Neural cell (in vitro differentiated cells): ENCODE measurements at regions not wholly inside any gene's neighbourhood (a gene's known extent, or its start where the extent isn't known, plus 50 kb on each side); places are given as distances from the start of the nearest gene placed in this dataset.

ENCODE experiments used
- H2AFZ ChIP-seq: fragments of 200-600, 300-800 bp; sonication (generic), shearing (Covaris generic); 2 replicates; pipeline ENCODE4 v1.6.0; 2014; ENCODE audit warnings: low read depth, mild to moderate bottlenecking, antibody characterized with exemption, low read length, moderate library complexity
- H3F3A ChIP-seq: fragments of 200-600 bp; shearing (Covaris generic); 2 replicates; pipeline ENCODE4 v1.6.1; 2016; ENCODE audit warnings: mild to moderate bottlenecking, moderate library complexity, mixed read lengths, antibody characterized with exemption, low read length; ENCODE audit not compliant: insufficient read depth, poor library complexity, severe bottlenecking
- H3K27ac ChIP-seq: fragments of 200-600, 300-800 bp; sonication (generic), shearing (Covaris generic); 2 replicates; pipeline ENCODE4 v1.5.1; 2014; ENCODE audit warnings: mild to moderate bottlenecking, low read length, moderate library complexity
- H3K27me3 ChIP-seq: fragments of 300-800, 200-600 bp; sonication (generic), shearing (Covaris generic); 2 replicates; pipeline ENCODE4 v1.6.0; 2014; ENCODE audit warnings: mild to moderate bottlenecking, low read depth, low read length, moderate library complexity; ENCODE audit not compliant: insufficient read depth
- H3K36me3 ChIP-seq: fragments of 300-800, 200-600 bp; sonication (generic), shearing (Covaris generic); 2 replicates; pipeline ENCODE4 v1.5.1; 2014; ENCODE audit warnings: mild to moderate bottlenecking, antibody characterized with exemption, low read length, moderate library complexity; ENCODE audit not compliant: insufficient read depth
- H3K4me2 ChIP-seq: fragments of 300-800, 200-600 bp; sonication (generic), shearing (Covaris generic); 2 replicates; pipeline ENCODE4 v1.6.0; 2014; ENCODE audit warnings: mild to moderate bottlenecking, low read length
- H3K4me3 ChIP-seq: fragments of 300-800, 200-600 bp; sonication (generic), shearing (Covaris generic); 2 replicates; pipeline ENCODE4 v1.5.1; 2014; ENCODE audit warnings: mild to moderate bottlenecking, low read length, moderate library complexity
- H3K79me2 ChIP-seq: fragments of 200-600 bp; shearing (Covaris generic); replicated peaks from 2 replicates; pipeline ENCODE4 v1.6.0; 2014; ENCODE audit warnings: mild to moderate bottlenecking, low read length, moderate library complexity; ENCODE audit not compliant: insufficient read depth
- H3K9ac ChIP-seq: fragments of 300-800, 200-600 bp; sonication (generic), shearing (Covaris generic); 2 replicates; pipeline ENCODE4 v1.6.1; 2016; ENCODE audit warnings: mild to moderate bottlenecking, low read length, mixed read lengths
- H3K9me2 ChIP-seq: fragments of 200-600 bp; shearing (Covaris generic); 2 replicates; pipeline ENCODE4 v1.6.1; 2016; ENCODE audit warnings: mild to moderate bottlenecking, low read length, mixed read lengths; ENCODE audit not compliant: insufficient read depth
- H3K9me3 ChIP-seq: fragments of 200-600, 300-800 bp; sonication (generic), shearing (Covaris generic); 2 replicates; pipeline ENCODE4 v1.6.1; 2016; ENCODE audit warnings: mild to moderate bottlenecking, mixed run types, low read length, moderate library complexity, mixed read lengths
- H4K20me1 ChIP-seq: fragments of 200-600 bp; shearing (Covaris generic); 2 replicates; pipeline ENCODE4 v1.6.1; 2016; ENCODE audit warnings: mild to moderate bottlenecking, mixed run types; ENCODE audit not compliant: insufficient read depth
- EP300 ChIP-seq: fragments of 450-650 bp; conservative IDR thresholded peaks from 2 replicates; pipeline ENCODE4 v1.6.1; 2014; ENCODE audit warnings: antibody characterized with exemption, mild to moderate bottlenecking, moderate library complexity; ENCODE audit not compliant: poor library complexity, severe bottlenecking
- MXI1 ChIP-seq: fragments of 450-650 bp; conservative IDR thresholded peaks from 2 replicates; pipeline ENCODE4 v1.6.1; 2014; ENCODE audit warnings: antibody characterized with exemption, mild to moderate bottlenecking; ENCODE audit not compliant: poor library complexity, severe bottlenecking
- POLR2AphosphoS5 ChIP-seq: IDR thresholded peaks from 2 replicates; pipeline ENCODE4 v1.6.1; 2012
- RAD21 ChIP-seq: fragments of 450-650 bp; conservative IDR thresholded peaks from 2 replicates; pipeline ENCODE4 v1.6.1; 2014; ENCODE audit warnings: antibody characterized with exemption, mild to moderate bottlenecking, moderate library complexity
- SMC3 ChIP-seq: fragments of 450-650 bp; conservative IDR thresholded peaks from 2 replicates; pipeline ENCODE4 v1.6.1; 2014; ENCODE audit warnings: antibody characterized with exemption, mild to moderate bottlenecking, moderate library complexity; ENCODE audit not compliant: poor library complexity
- TAF1 ChIP-seq: IDR thresholded peaks from 2 replicates; pipeline ENCODE4 v1.6.1; 2012; ENCODE audit warnings: low read depth
- TF ChIP-seq, protein P1 (sequence below): IDR thresholded peaks from 2 replicates; pipeline ENCODE4 v1.6.1; 2012; ENCODE audit warnings: borderline replicate concordance
- TF ChIP-seq, protein P2 (sequence below): fragments of 450-650 bp; IDR thresholded peaks from 2 replicates; pipeline ENCODE4 v1.5.1; 2014; ENCODE audit warnings: antibody characterized with exemption, mild to moderate bottlenecking, moderate library complexity; ENCODE audit not compliant: poor library complexity, severe bottlenecking

DNA sequence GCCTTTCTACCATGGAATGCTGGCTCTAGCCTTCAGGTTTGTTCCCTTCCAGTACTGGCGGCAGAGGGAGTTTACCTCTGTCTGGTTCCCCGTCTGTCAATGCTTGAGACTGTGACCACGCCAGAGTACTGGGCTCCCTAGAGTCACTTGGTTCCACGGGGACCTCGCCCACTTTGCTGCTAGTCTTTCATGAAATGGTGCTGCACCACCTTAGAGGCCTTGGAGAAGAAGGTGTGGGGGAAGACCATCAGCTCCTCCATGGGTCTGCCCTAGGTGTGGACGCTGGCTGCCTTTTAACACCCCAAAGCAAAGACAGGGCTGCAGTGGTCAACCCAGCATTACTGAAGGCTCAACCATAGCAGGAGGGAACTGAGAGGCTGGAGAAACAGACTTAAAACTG lies 55.3 kb upstream of the KSR1 start:
- Histone ChIP-seq H3K9me2 (no peaks in the 10 kb centered on the region), H2AFZ (no peak overlapping the region), H3K9me3 (no peaks in the 10 kb centered on the region), H3K36me3 (no peaks in the 10 kb centered on the region), H3K27me3 (no peaks in the 10 kb centered on the region), H3K9ac (no peak overlapping the region), H4K20me1 (no peaks in the 10 kb centered on the region), H3K79me2 (no peaks in the 10 kb centered on the region), H3F3A (no peaks in the 10 kb centered on the region), H3K27ac (no peak overlapping the region), H3K4me3 (no peak overlapping the region), H3K4me2 (no peak overlapping the region)
- TF ChIP-seq POLR2AphosphoS5: no peak
- no peak for TF ChIP-seq EP300
- TF ChIP-seq, protein P1, sequence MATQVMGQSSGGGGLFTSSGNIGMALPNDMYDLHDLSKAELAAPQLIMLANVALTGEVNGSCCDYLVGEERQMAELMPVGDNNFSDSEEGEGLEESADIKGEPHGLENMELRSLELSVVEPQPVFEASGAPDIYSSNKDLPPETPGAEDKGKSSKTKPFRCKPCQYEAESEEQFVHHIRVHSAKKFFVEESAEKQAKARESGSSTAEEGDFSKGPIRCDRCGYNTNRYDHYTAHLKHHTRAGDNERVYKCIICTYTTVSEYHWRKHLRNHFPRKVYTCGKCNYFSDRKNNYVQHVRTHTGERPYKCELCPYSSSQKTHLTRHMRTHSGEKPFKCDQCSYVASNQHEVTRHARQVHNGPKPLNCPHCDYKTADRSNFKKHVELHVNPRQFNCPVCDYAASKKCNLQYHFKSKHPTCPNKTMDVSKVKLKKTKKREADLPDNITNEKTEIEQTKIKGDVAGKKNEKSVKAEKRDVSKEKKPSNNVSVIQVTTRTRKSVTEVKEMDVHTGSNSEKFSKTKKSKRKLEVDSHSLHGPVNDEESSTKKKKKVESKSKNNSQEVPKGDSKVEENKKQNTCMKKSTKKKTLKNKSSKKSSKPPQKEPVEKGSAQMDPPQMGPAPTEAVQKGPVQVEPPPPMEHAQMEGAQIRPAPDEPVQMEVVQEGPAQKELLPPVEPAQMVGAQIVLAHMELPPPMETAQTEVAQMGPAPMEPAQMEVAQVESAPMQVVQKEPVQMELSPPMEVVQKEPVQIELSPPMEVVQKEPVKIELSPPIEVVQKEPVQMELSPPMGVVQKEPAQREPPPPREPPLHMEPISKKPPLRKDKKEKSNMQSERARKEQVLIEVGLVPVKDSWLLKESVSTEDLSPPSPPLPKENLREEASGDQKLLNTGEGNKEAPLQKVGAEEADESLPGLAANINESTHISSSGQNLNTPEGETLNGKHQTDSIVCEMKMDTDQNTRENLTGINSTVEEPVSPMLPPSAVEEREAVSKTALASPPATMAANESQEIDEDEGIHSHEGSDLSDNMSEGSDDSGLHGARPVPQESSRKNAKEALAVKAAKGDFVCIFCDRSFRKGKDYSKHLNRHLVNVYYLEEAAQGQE: no peak
- no peak for TF ChIP-seq SMC3
- TF ChIP-seq, protein P2, sequence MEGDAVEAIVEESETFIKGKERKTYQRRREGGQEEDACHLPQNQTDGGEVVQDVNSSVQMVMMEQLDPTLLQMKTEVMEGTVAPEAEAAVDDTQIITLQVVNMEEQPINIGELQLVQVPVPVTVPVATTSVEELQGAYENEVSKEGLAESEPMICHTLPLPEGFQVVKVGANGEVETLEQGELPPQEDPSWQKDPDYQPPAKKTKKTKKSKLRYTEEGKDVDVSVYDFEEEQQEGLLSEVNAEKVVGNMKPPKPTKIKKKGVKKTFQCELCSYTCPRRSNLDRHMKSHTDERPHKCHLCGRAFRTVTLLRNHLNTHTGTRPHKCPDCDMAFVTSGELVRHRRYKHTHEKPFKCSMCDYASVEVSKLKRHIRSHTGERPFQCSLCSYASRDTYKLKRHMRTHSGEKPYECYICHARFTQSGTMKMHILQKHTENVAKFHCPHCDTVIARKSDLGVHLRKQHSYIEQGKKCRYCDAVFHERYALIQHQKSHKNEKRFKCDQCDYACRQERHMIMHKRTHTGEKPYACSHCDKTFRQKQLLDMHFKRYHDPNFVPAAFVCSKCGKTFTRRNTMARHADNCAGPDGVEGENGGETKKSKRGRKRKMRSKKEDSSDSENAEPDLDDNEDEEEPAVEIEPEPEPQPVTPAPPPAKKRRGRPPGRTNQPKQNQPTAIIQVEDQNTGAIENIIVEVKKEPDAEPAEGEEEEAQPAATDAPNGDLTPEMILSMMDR: no peak
- no peak for TF ChIP-seq MXI1
- TF ChIP-seq TAF1: no peak
- TF ChIP-seq RAD21: no peak

DNA sequence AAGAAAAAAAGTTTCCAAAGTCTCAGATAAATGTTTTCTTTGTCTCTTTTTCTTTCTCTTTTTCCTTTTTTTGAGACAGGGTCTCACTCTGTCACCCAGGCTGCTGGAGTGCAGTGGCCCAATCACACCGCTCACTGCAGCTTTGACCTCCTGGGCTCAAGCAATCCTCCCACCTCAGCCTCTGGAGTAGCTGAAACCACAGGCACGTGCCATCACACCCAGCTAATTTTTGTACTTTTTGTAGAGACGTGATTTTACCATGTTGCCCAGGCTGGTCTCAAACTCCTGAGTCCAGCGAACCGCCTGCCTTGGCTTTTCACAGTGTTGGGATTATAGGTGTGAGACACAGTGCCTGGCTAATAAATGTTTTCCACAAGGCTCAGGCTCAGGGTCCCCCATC lies 53.3 kb upstream of the KSR1 start:
- Histone ChIP-seq H3K27ac (no peak overlapping the region), H3K4me3 (no peak overlapping the region), H3K27me3 (no peaks in the 10 kb centered on the region), H3K9me3 (no peaks in the 10 kb centered on the region), H3F3A (no peaks in the 10 kb centered on the region), H4K20me1 (no peaks in the 10 kb centered on the region), H3K79me2 (no peaks in the 10 kb centered on the region), H3K9me2 (no peaks in the 10 kb centered on the region), H2AFZ (no peak overlapping the region), H3K36me3 (no peaks in the 10 kb centered on the region), H3K9ac (no peak overlapping the region), H3K4me2 (no peak overlapping the region)
- TF ChIP-seq RAD21 (no peak), MXI1 (no peak), POLR2AphosphoS5 (no peak), TAF1 (no peak)
- TF ChIP-seq, protein P2: no peak
